Endodermal cell (in vitro differentiated cells): ENCODE measurements at regions not wholly inside any gene's neighbourhood (a gene's known extent, or its start where the extent isn't known, plus 50 kb on each side); places are given as distances from the start of the nearest gene placed in this dataset.

Experiments used
- DNase-seq: peaks from one replicate; pipeline ENCODE4 v3.0.0-alpha.2; 2017
- H3K27ac ChIP-seq: 2 replicates; pipeline ENCODE4 v1.5.1; 2013; ENCODE audit warnings: mild to moderate bottlenecking, low read depth, low read length, moderate library complexity
- H3K27me3 ChIP-seq: 2 replicates; pipeline ENCODE4 v1.6.1; 2013; ENCODE audit warnings: mild to moderate bottlenecking, low read length, moderate library complexity; ENCODE audit not compliant: insufficient read depth, control insufficient read depth, poor library complexity, severe bottlenecking
- H3K36me3 ChIP-seq: 2 replicates; pipeline ENCODE4 v1.7.0; 2013; ENCODE audit warnings: mild to moderate bottlenecking, low read length, moderate library complexity; ENCODE audit not compliant: control insufficient read depth, insufficient read depth
- H3K4me1 ChIP-seq: one replicate; pipeline ENCODE4 v1.7.0; 2013; ENCODE audit warnings: low read length; ENCODE audit not compliant: control insufficient read depth, insufficient read depth
- H3K4me3 ChIP-seq: 2 replicates; pipeline ENCODE4 v1.5.1; 2013; ENCODE audit warnings: mild to moderate bottlenecking, low read length, moderate library complexity
- H3K9ac ChIP-seq: 2 replicates; pipeline ENCODE4 v1.6.1; 2013; ENCODE audit warnings: mild to moderate bottlenecking, low read length, moderate library complexity; ENCODE audit not compliant: poor library complexity, severe bottlenecking; ENCODE audit errors: extremely low read depth
- H3K9me3 ChIP-seq: 2 replicates; pipeline ENCODE4 v1.6.1; 2013; ENCODE audit warnings: mild to moderate bottlenecking, low read length, moderate library complexity; ENCODE audit not compliant: control insufficient read depth
- H3K27ac Mint-ChIP-seq: 2 replicates; pipeline ENCODE4 v1.8.0; 2020; ENCODE audit warnings: mixed read lengths
- H3K27me3 Mint-ChIP-seq: 2 replicates; pipeline ENCODE4 v1.8.0; 2021; ENCODE audit warnings: mild to moderate bottlenecking, mixed read lengths; ENCODE audit not compliant: insufficient read depth
- H3K36me3 Mint-ChIP-seq: 2 replicates; pipeline ENCODE4 v1.8.0; 2020; ENCODE audit warnings: low read depth, mixed read lengths
- H3K4me1 Mint-ChIP-seq: 2 replicates; pipeline ENCODE4 v1.8.0; 2020; ENCODE audit warnings: mixed read lengths
- H3K4me3 Mint-ChIP-seq: 2 replicates; pipeline ENCODE4 v1.8.0; 2020; ENCODE audit warnings: mild to moderate bottlenecking, moderate library complexity, mixed read lengths
- H3K9me3 Mint-ChIP-seq: 2 replicates; pipeline ENCODE4 v1.8.0; 2020; ENCODE audit warnings: mild to moderate bottlenecking, mixed read lengths
- CTCF ChIP-seq: fragments of 200-600 bp; sonication (generic); conservative IDR thresholded peaks from 2 replicates; pipeline ENCODE4 v1.5.0; 2021; ENCODE audit warnings: antibody characterized with exemption, mild to moderate bottlenecking
- WGBS, 2 experiments: methylation state at CpG; one replicate each; pipeline versions ENCODE4 v1.1.5 to v1.1.7; 2013; ENCODE audit warnings: missing lambda C conversion rate in 2 of 2, mixed read lengths in 1 of 2; ENCODE audit not compliant: insufficient coverage in 1 of 2, insufficient read length in 1 of 2; 5-methylcytosine and 5-hydroxymethylcytosine counted together

- Histone ChIP-seq H3K4me3 (no peak overlapping the region), H3K9me3 (peaks cover 9% of the 10 kb centered on the region), H3K4me1 (no peaks in the 10 kb centered on the region), H3K27ac (no peak overlapping the region), H3K27me3 (no peaks in the 10 kb centered on the region), H3K36me3 (no peaks in the 10 kb centered on the region), H3K9ac (no peak overlapping the region)
- no peaks in the 10 kb centered on the region for H3K4me1 Mint-ChIP-seq
- no peak for DNase-seq
- no peak overlapping the region for H3K27ac Mint-ChIP-seq
- H3K4me3 Mint-ChIP-seq: no peak overlapping the region
- no peaks in the 10 kb centered on the region for H3K27me3 Mint-ChIP-seq
- WGBS, 2 experiments: 94 to 96% methylated on average over 5 to 9 of the region's 9 CpGs
- no peak for TF ChIP-seq CTCF
- H3K36me3 Mint-ChIP-seq: no peaks in the 10 kb centered on the region
- H3K9me3 Mint-ChIP-seq: peaks cover 12% of the 10 kb centered on the region
Observed at GRCh38 chr5:173808079-173808808, 79.9 kb upstream of the CPEB4 start.

- H3K9me3 ChIP-seq: peaks cover 9% of the 10 kb centered on the region
- H3K27ac ChIP-seq: no peak overlapping the region
- Mint-ChIP-seq H3K27ac (no peak overlapping the region), H3K9me3 (peaks cover 12% of the 10 kb centered on the region), H3K27me3 (no peaks in the 10 kb centered on the region), H3K4me1 (no peaks in the 10 kb centered on the region), H3K4me3 (no peak overlapping the region), H3K36me3 (no peaks in the 10 kb centered on the region)
- 87 to 88% methylated on average over 4 to 6 of the region's 6 CpGs for WGBS, 2 experiments
- no peaks in the 10 kb centered on the region for H3K36me3 ChIP-seq
- H3K4me3 ChIP-seq: no peak overlapping the region
- no peak overlapping the region for H3K9ac ChIP-seq
- no peaks in the 10 kb centered on the region for H3K27me3 ChIP-seq
- no peak for DNase-seq
- no peaks in the 10 kb centered on the region for H3K4me1 ChIP-seq
- TF ChIP-seq CTCF: no peak
Observed at GRCh38 chr5:173809014-173809413, 79.1 kb upstream of the CPEB4 start.

- peaks cover 3% of the 10 kb centered on the region for H3K27me3 Mint-ChIP-seq
- no peaks in the 10 kb centered on the region for H3K4me1 Mint-ChIP-seq
- H3K27ac ChIP-seq: no peak overlapping the region
- no peak for DNase-seq
- no peak for TF ChIP-seq CTCF
- H3K4me3 Mint-ChIP-seq: no peak overlapping the region
- H3K27ac Mint-ChIP-seq: no peak overlapping the region
- H3K4me3 ChIP-seq: no peak overlapping the region
- no peaks in the 10 kb centered on the region for H3K27me3 ChIP-seq
- H3K36me3 ChIP-seq: no peaks in the 10 kb centered on the region
- H3K9ac ChIP-seq: no peak overlapping the region
- H3K9me3 Mint-ChIP-seq: peaks cover 4% of the 10 kb centered on the region
- no peaks in the 10 kb centered on the region for H3K4me1 ChIP-seq
- no peaks in the 10 kb centered on the region for H3K9me3 ChIP-seq
- no peaks in the 10 kb centered on the region for H3K36me3 Mint-ChIP-seq
Observed at GRCh38 chr5:173812811-173813550, 75.2 kb upstream of the CPEB4 start.
